Glutamatergic neuron (in vitro differentiated cells): ENCODE measurements at regions not wholly inside any gene's neighbourhood (a gene's known extent, or its start where the extent isn't known, plus 50 kb on each side); places are given as distances from the start of the nearest gene placed in this dataset.
"Not testable (repeated sequence)": the region's sequence is repeated elsewhere in the genome, so short reads cannot be mapped to it uniquely, and the experiment has no call there.

Experiments used
- DNase-seq: peaks from one replicate; pipeline ENCODE4 v3.0.0; 2022
- H3K27ac Mint-ChIP-seq: one replicate; pipeline ENCODE4 v1.8.0; 2020; ENCODE audit warnings: mild to moderate bottlenecking, mixed read lengths, inconsistent platforms; ENCODE audit not compliant: unreplicated experiment
- H3K27me3 Mint-ChIP-seq: one replicate; pipeline ENCODE4 v1.8.0; 2020; ENCODE audit warnings: mild to moderate bottlenecking, moderate library complexity, mixed read lengths, inconsistent platforms; ENCODE audit not compliant: unreplicated experiment
- H3K36me3 Mint-ChIP-seq: one replicate; pipeline ENCODE4 v1.8.0; 2020; ENCODE audit warnings: mild to moderate bottlenecking, mixed read lengths, inconsistent platforms; ENCODE audit not compliant: unreplicated experiment
- H3K4me1 Mint-ChIP-seq: one replicate; pipeline ENCODE4 v1.8.0; 2020; ENCODE audit warnings: mild to moderate bottlenecking, low read depth, mixed read lengths, inconsistent platforms; ENCODE audit not compliant: unreplicated experiment
- H3K4me3 Mint-ChIP-seq: one replicate; pipeline ENCODE4 v1.8.0; 2020; ENCODE audit warnings: mild to moderate bottlenecking, mixed read lengths, inconsistent platforms; ENCODE audit not compliant: unreplicated experiment
- H3K9me3 Mint-ChIP-seq: one replicate; pipeline ENCODE4 v1.8.0; 2020; ENCODE audit warnings: mild to moderate bottlenecking, moderate library complexity, mixed read lengths, inconsistent platforms; ENCODE audit not compliant: unreplicated experiment
- TF ChIP-seq, protein P1 (sequence below): fragments of 200-600 bp; sonication (generic); IDR thresholded peaks from one replicate; pipeline ENCODE4 v1.5.0; 2021; ENCODE audit not compliant: partially characterized antibody, unreplicated experiment

DNA sequence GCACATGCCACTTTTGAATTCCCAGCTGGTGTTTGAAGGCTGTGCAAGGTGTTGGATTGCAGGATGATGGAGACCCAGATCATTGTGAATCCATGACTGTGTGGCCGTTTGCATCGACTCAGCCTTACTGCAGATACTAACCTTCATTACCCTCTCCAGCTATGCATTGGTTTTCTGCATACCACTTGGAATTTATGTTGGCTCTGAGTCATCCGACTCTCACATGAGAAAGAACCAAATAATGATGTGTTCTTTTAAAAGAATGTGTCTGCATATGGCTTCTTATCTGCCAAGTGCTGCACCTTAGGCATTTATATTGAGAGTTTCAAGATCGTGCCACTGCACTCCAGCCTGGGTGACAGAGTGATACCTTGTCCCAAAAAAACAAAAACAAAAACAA, 106.7 kb upstream of the PRKX start:
- no peak overlapping the region for H3K4me3 Mint-ChIP-seq

DNA sequence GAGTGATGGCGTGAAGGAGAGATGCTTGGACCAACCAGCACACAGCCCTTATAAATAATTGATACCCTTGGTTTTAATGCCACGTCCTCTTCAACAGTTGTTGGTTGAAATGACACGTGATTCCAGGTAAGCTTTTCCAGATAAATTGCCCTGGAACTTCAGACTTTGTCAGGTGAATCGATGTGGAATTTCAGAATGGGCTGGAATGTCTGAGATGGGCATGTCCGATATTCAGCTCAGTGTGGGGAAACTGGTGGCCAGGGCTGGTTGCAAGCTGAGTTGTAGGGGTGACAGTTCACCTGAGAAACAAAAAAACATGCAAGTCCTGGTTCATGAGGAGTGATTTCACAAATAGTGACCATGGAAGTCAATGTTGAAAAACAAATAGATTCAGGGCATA, 104.0 kb upstream of the PRKX start:
- H3K9me3 Mint-ChIP-seq, H3K4me1 Mint-ChIP-seq: not testable (repeated sequence)

More for the DNA sequence above, 106.7 kb upstream of the PRKX start:
- Mint-ChIP-seq H3K27ac (no peak overlapping the region), H3K9me3 (peaks cover 2% of the 10 kb centered on the region), H3K36me3 (peaks cover 8% of the 10 kb centered on the region), H3K27me3 (peaks cover 6% of the 10 kb centered on the region), H3K4me1 (no peaks in the 10 kb centered on the region)
- DNase-seq, result no peak
- TF ChIP-seq, protein P1, sequence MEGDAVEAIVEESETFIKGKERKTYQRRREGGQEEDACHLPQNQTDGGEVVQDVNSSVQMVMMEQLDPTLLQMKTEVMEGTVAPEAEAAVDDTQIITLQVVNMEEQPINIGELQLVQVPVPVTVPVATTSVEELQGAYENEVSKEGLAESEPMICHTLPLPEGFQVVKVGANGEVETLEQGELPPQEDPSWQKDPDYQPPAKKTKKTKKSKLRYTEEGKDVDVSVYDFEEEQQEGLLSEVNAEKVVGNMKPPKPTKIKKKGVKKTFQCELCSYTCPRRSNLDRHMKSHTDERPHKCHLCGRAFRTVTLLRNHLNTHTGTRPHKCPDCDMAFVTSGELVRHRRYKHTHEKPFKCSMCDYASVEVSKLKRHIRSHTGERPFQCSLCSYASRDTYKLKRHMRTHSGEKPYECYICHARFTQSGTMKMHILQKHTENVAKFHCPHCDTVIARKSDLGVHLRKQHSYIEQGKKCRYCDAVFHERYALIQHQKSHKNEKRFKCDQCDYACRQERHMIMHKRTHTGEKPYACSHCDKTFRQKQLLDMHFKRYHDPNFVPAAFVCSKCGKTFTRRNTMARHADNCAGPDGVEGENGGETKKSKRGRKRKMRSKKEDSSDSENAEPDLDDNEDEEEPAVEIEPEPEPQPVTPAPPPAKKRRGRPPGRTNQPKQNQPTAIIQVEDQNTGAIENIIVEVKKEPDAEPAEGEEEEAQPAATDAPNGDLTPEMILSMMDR, result no peak

GRCh38 chrX:3815896-3816664, 102.6 kb upstream of the PRKX start:
- peak; percentile 65 for DNase-seq
- no peak overlapping the region for H3K27ac Mint-ChIP-seq
- peak overlapping the region; percentile 63 for H3K4me3 Mint-ChIP-seq
- no peaks in the 10 kb centered on the region for H3K4me1 Mint-ChIP-seq
- TF ChIP-seq, protein P1, result no peak
- H3K36me3 Mint-ChIP-seq, result no peaks in the 10 kb centered on the region
- H3K9me3 Mint-ChIP-seq, result peaks cover 5% of the 10 kb centered on the region
- H3K27me3 Mint-ChIP-seq, result peaks cover 2% of the 10 kb centered on the region

More for the DNA sequence above, 104.0 kb upstream of the PRKX start:
- not testable (repeated sequence) for H3K27me3 Mint-ChIP-seq, H3K36me3 Mint-ChIP-seq, H3K27ac Mint-ChIP-seq, H3K4me3 Mint-ChIP-seq, DNase-seq

DNA sequence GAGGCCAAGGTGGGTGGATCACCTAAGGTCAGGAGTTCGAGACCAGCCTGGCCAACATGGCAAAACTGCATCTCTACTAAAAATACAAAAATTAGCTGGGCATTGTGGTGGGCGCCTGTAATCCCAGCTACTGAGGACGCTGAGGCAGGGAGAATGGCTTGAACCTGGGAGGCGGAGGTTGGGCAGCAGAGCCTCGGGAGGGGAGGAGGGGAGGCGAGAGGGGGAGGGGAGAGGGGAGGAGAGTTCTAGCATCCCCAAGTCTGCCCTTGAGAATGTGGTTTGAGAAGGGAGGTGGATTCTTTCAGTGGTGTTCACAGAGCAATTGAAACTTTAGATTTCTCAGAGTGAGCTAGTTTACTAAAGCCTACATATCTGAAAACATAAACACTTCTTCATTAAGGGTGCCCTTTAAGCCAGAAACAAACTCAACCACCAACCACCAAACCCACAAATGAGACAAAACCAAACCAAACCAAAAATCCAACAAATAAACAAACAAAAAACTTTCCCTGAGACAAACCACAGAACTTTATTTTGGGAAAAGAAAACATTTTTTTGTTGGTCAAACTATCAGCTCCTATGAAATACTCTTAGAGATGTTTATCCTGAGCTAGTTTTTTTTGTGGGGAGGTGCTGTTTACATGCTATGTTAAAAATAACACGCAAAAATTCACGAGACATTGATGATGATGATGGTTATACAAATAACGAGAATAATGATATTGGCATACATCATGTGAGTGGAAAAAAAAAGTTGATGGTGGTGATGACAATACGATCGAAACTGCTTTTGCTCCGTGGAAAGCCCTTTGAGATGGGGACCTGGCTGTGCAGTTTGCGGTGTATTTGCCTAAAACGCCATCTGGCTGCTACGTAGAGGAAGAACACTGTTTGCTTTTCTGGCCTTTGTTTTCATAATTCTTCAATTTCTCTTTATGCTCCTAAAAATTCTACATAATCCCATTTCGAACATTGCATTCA, 98.2 kb upstream of the PRKX start:
- H3K36me3 Mint-ChIP-seq, result no peaks in the 10 kb centered on the region
- H3K27ac Mint-ChIP-seq, result no peak overlapping the region
- peaks cover 2% of the 10 kb centered on the region for H3K27me3 Mint-ChIP-seq

DNA sequence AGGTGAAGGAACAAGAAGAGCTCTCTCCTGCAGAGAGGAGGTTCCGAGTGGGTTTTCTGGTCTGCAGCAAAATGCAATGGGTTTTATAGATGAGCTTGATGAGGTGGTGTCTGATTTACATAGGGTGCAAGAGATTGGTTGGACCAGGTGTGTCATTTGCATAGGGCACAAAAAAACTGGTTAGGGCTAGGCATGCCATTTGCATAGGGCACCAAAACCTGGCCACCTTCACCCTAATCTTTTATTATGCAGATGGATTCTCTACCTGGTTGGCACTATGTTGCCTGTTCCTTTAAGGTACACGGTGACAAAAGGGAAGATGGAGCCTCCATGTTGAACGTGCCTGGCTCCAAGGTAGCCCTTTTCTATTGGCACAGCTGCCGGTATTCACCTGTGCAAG, 94.5 kb upstream of the PRKX start:
- TF ChIP-seq, protein P1, result no peak
- Mint-ChIP-seq H3K4me1 (peaks cover 4% of the 10 kb centered on the region), H3K9me3 (no peaks in the 10 kb centered on the region), H3K27ac (no peak overlapping the region), H3K36me3 (no peaks in the 10 kb centered on the region), H3K4me3 (no peak overlapping the region), H3K27me3 (no peaks in the 10 kb centered on the region)
- DNase-seq, result no peak

More for the DNA sequence above, 98.2 kb upstream of the PRKX start:
- Mint-ChIP-seq H3K4me1 (peaks cover 4% of the 10 kb centered on the region), H3K4me3 (no peak overlapping the region), H3K9me3 (peaks cover 5% of the 10 kb centered on the region)
- DNase-seq, result no peak
- TF ChIP-seq, protein P1, result no peak
